ENCODE measurements at regions not wholly inside any gene's neighbourhood (a gene's known extent, or its start where the extent isn't known, plus 50 kb on each side); places are given as distances from the start of the nearest gene placed in this dataset.

DNA sequence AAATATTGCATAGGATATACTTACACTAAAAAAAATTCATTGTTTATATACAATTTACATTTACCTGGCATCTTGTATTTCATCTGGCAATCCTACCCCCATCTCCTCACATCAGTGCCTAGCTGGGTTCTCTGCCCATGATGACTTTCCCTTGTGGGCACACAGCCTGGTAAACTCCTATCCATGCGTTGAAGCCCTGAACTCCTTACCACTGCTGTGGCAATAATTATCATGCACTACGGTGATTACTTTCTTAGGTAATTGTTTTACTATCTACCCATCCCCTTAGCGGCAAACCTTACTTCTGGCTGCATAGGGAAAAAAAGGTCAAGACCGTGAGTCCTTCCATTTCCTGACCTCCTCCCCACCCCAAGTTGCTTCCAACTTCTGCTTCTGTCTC, 63.6 kb upstream of the DAB2IP start:
- Histone ChIP-seq H3K4me1 (ENCODE audit: control insufficient read depth, insufficient read depth, low read length, poor library complexity, severe bottlenecking) (no peaks in the 10 kb centered on the region), H3K27me3 (ENCODE audit: control insufficient read depth, insufficient read depth, low read length) (no peaks in the 10 kb centered on the region), H3K27ac (ENCODE audit: insufficient read depth, low read length, poor library complexity, severe bottlenecking) (no peak overlapping the region), H3K36me3 (ENCODE audit: control insufficient read depth, insufficient read depth, low read length) (no peaks in the 10 kb centered on the region), H3K9me3 (ENCODE audit: control insufficient read depth in 2 of 2, low read length in 2 of 2) (no peaks in the 10 kb centered on the region), H3K4me3 (ENCODE audit: low read depth, low read length) (no peak overlapping the region)
- H3K4me3 Mint-ChIP-seq: no peak overlapping the region
- no peak for DNase-seq
- H3K36me3 Mint-ChIP-seq: no peaks in the 10 kb centered on the region
- H3K9me3 Mint-ChIP-seq: peaks cover 0 to 6% (median 0%) of the 10 kb centered on the region in 7 donors
- ATAC-seq (ENCODE audit: low read depth in 2 of 2): no peak
- H3K27ac Mint-ChIP-seq: no peak overlapping the region
- peaks cover 13% of the 10 kb centered on the region for H3K27me3 Mint-ChIP-seq
- H3K4me1 Mint-ChIP-seq: no peaks in the 10 kb centered on the region

- no peak for ATAC-seq (ENCODE audit: low read depth in 2 of 2)
- H3K4me3 Mint-ChIP-seq: no peak overlapping the region
- peaks cover 13% of the 10 kb centered on the region for H3K27me3 Mint-ChIP-seq
Observed at GRCh38 chr9:121589986-121590385, 61.4 kb upstream of the DAB2IP start.

GRCh38 chr9:121592265-121592664, 59.2 kb upstream of the DAB2IP start:
- DNase-seq (no peak), ATAC-seq (ENCODE audit: low read depth in 2 of 2) (no peak)
- Histone ChIP-seq H3K4me1 (ENCODE audit: control insufficient read depth, insufficient read depth, low read length, poor library complexity, severe bottlenecking) (no peaks in the 10 kb centered on the region), H3K9me3 (ENCODE audit: control insufficient read depth in 2 of 2, low read length in 2 of 2) (peaks cover 1% of the 10 kb centered on the region in 2 experiments), H3K4me3 (ENCODE audit: low read depth, low read length) (no peak overlapping the region), H3K27me3 (ENCODE audit: control insufficient read depth, insufficient read depth, low read length) (peaks cover 3% of the 10 kb centered on the region), H3K36me3 (ENCODE audit: control insufficient read depth, insufficient read depth, low read length) (no peaks in the 10 kb centered on the region), H3K27ac (ENCODE audit: insufficient read depth, low read length, poor library complexity, severe bottlenecking) (no peak overlapping the region)
- peaks cover 33% of the 10 kb centered on the region for H3K27me3 Mint-ChIP-seq
- H3K9me3 Mint-ChIP-seq: peaks cover 0 to 8% (median 2%) of the 10 kb centered on the region in 7 donors
- no peaks in the 10 kb centered on the region for H3K4me1 Mint-ChIP-seq
- no peak overlapping the region for H3K27ac Mint-ChIP-seq
- H3K4me3 Mint-ChIP-seq: no peak overlapping the region
- no peaks in the 10 kb centered on the region for H3K36me3 Mint-ChIP-seq

More at GRCh38 chr9:121589986-121590385, 61.4 kb upstream of the DAB2IP start:
- Mint-ChIP-seq H3K36me3 (no peaks in the 10 kb centered on the region), H3K9me3 (peaks cover 0 to 10% (median 0%) of the 10 kb centered on the region in 7 donors), H3K27ac (no peak overlapping the region), H3K4me1 (no peaks in the 10 kb centered on the region)
- no peaks in the 10 kb centered on the region for H3K36me3 ChIP-seq (ENCODE audit: control insufficient read depth, insufficient read depth, low read length)
- no peak for DNase-seq
- H3K9me3 ChIP-seq (ENCODE audit: control insufficient read depth in 2 of 2, low read length in 2 of 2): no peaks in the 10 kb centered on the region
- H3K4me1 ChIP-seq (ENCODE audit: control insufficient read depth, insufficient read depth, low read length, poor library complexity, severe bottlenecking): no peaks in the 10 kb centered on the region
- H3K4me3 ChIP-seq (ENCODE audit: low read depth, low read length): no peak overlapping the region
- no peak overlapping the region for H3K27ac ChIP-seq (ENCODE audit: insufficient read depth, low read length, poor library complexity, severe bottlenecking)
- peaks cover 2% of the 10 kb centered on the region for H3K27me3 ChIP-seq (ENCODE audit: control insufficient read depth, insufficient read depth, low read length)

DNA sequence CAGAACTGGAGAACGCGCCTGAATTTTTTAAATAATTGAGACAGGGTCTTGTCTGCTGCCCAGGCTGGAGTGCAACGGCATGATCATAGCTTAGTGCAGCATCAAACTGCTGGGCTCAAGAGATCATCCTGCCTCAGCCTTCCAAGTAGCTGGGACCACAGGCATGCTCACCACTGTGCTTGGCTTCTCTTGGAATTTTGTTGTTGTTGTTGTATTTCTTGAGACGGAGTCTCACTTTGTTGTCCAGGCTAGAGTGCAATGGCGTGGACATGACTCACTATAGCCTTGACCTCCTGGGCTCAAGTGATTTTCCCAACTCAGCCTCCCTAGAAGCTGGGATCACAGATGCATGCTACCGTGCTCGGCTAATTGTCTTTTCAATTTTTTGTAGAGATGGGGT, 58.4 kb upstream of the DAB2IP start:
- Histone ChIP-seq H3K27me3 (ENCODE audit: control insufficient read depth, insufficient read depth, low read length) (peaks cover 8% of the 10 kb centered on the region), H3K4me1 (ENCODE audit: control insufficient read depth, insufficient read depth, low read length, poor library complexity, severe bottlenecking) (no peaks in the 10 kb centered on the region), H3K9me3 (ENCODE audit: control insufficient read depth in 2 of 2, low read length in 2 of 2) (peaks cover 3 to 9% of the 10 kb centered on the region in 2 experiments), H3K4me3 (ENCODE audit: low read depth, low read length) (no peak overlapping the region), H3K27ac (ENCODE audit: insufficient read depth, low read length, poor library complexity, severe bottlenecking) (no peak overlapping the region), H3K36me3 (ENCODE audit: control insufficient read depth, insufficient read depth, low read length) (no peaks in the 10 kb centered on the region)
- Mint-ChIP-seq H3K4me1 (no peaks in the 10 kb centered on the region), H3K4me3 (no peak overlapping the region), H3K27me3 (peaks cover 36% of the 10 kb centered on the region), H3K9me3 (peaks cover 0 to 14% (median 3%) of the 10 kb centered on the region in 7 donors), H3K27ac (no peak overlapping the region), H3K36me3 (peaks cover 3% of the 10 kb centered on the region)
- no peak for DNase-seq
- ATAC-seq (ENCODE audit: low read depth in 2 of 2): no peak

- Histone ChIP-seq H3K4me1 (ENCODE audit: control insufficient read depth, insufficient read depth, low read length, poor library complexity, severe bottlenecking) (no peaks in the 10 kb centered on the region), H3K4me3 (ENCODE audit: low read depth, low read length) (no peak overlapping the region), H3K27me3 (ENCODE audit: control insufficient read depth, insufficient read depth, low read length) (peaks cover 17% of the 10 kb centered on the region), H3K36me3 (ENCODE audit: control insufficient read depth, insufficient read depth, low read length) (no peaks in the 10 kb centered on the region), H3K9me3 (ENCODE audit: control insufficient read depth in 2 of 2, low read length in 2 of 2) (peaks cover 3 to 9% of the 10 kb centered on the region in 2 experiments), H3K27ac (ENCODE audit: insufficient read depth, low read length, poor library complexity, severe bottlenecking) (no peak overlapping the region)
- Mint-ChIP-seq H3K4me1 (no peaks in the 10 kb centered on the region), H3K4me3 (no peak overlapping the region), H3K9me3 (peaks cover 0 to 14% (median 4%) of the 10 kb centered on the region in 7 donors), H3K27me3 (peaks cover 48% of the 10 kb centered on the region), H3K27ac (no peak overlapping the region), H3K36me3 (peaks cover 3% of the 10 kb centered on the region)
- ATAC-seq (ENCODE audit: low read depth in 2 of 2): no peak
- DNase-seq: no peak
Observed at GRCh38 chr9:121596515-121596914, 54.9 kb upstream of the DAB2IP start.

- no peak for DNase-seq
- Mint-ChIP-seq H3K4me1 (no peaks in the 10 kb centered on the region), H3K36me3 (peaks cover 3% of the 10 kb centered on the region), H3K9me3 (peaks cover 0 to 14% (median 4%) of the 10 kb centered on the region in 7 donors), H3K27me3 (peaks cover 56% of the 10 kb centered on the region), H3K4me3 (no peak overlapping the region), H3K27ac (no peak overlapping the region)
- H3K9me3 ChIP-seq (ENCODE audit: control insufficient read depth in 2 of 2, low read length in 2 of 2): peaks cover 3 to 9% of the 10 kb centered on the region in 2 experiments
- ATAC-seq (ENCODE audit: low read depth in 2 of 2): no peak
- H3K36me3 ChIP-seq (ENCODE audit: control insufficient read depth, insufficient read depth, low read length): no peaks in the 10 kb centered on the region
- H3K4me3 ChIP-seq (ENCODE audit: low read depth, low read length): no peak overlapping the region
- peaks cover 17% of the 10 kb centered on the region for H3K27me3 ChIP-seq (ENCODE audit: control insufficient read depth, insufficient read depth, low read length)
- H3K4me1 ChIP-seq (ENCODE audit: control insufficient read depth, insufficient read depth, low read length, poor library complexity, severe bottlenecking): no peaks in the 10 kb centered on the region
- H3K27ac ChIP-seq (ENCODE audit: insufficient read depth, low read length, poor library complexity, severe bottlenecking): no peak overlapping the region
Observed at GRCh38 chr9:121597698-121598166, 53.7 kb upstream of the DAB2IP start.

GRCh38 chr9:121598167-121598964, 53.1 kb upstream of the DAB2IP start:
- no peak overlapping the region for H3K4me3 ChIP-seq (ENCODE audit: low read depth, low read length)
- H3K36me3 Mint-ChIP-seq: peaks cover 3% of the 10 kb centered on the region
- H3K9me3 Mint-ChIP-seq: peaks cover 0 to 14% (median 4%) of the 10 kb centered on the region in 7 donors
- H3K27me3 Mint-ChIP-seq: peaks cover 60% of the 10 kb centered on the region
- no peaks in the 10 kb centered on the region for H3K4me1 ChIP-seq (ENCODE audit: control insufficient read depth, insufficient read depth, low read length, poor library complexity, severe bottlenecking)
- H3K4me1 Mint-ChIP-seq: no peaks in the 10 kb centered on the region
- H3K9me3 ChIP-seq (ENCODE audit: control insufficient read depth in 2 of 2, low read length in 2 of 2): peaks cover 3 to 9% of the 10 kb centered on the region in 2 experiments
- H3K4me3 Mint-ChIP-seq: no peak overlapping the region
- H3K27me3 ChIP-seq (ENCODE audit: control insufficient read depth, insufficient read depth, low read length): peaks cover 17% of the 10 kb centered on the region
- H3K36me3 ChIP-seq (ENCODE audit: control insufficient read depth, insufficient read depth, low read length): no peaks in the 10 kb centered on the region
- no peak overlapping the region for H3K27ac Mint-ChIP-seq
- no peak overlapping the region for H3K27ac ChIP-seq (ENCODE audit: insufficient read depth, low read length, poor library complexity, severe bottlenecking)
- DNase-seq (no peak), ATAC-seq (ENCODE audit: low read depth in 2 of 2) (no peak)
